Thoracic aorta (tissue), 2 donors: ENCODE measurements at regions not wholly inside any gene's neighbourhood (a gene's known extent, or its start where the extent isn't known, plus 50 kb on each side); places are given as distances from the start of the nearest gene placed in this dataset.

Source experiments
- ATAC-seq: fragments of 150-250 bp; one replicate; pipeline ENCODE4 v1.8.0; 2017; ENCODE audit warnings: low read depth; ENCODE audit not compliant: insufficient number of reproducible peaks, low FRiP score
- DNase-seq: peaks from one replicate; pipeline ENCODE4 v3.0.0-alpha.2; 2020; ENCODE audit warnings: low spot score
- H3K27ac ChIP-seq, 2 donors: fragments of 200-600 bp; sonication (generic); 1 replicate in 1 of 2; 2 replicates in 1 of 2; pipeline ENCODE4 v1.5.1; 2016; ENCODE audit warnings: mild to moderate bottlenecking in 2 of 2, moderate library complexity in 2 of 2
- H3K27me3 ChIP-seq: fragments of 200-600 bp; sonication (generic); replicated peaks from 2 replicates; pipeline ENCODE4 v1.6.0; 2016; ENCODE audit warnings: mild to moderate bottlenecking; ENCODE audit not compliant: insufficient read depth
- H3K36me3 ChIP-seq: fragments of 200-600 bp; sonication (generic); one replicate; pipeline ENCODE4 v1.5.1; 2016
- H3K4me1 ChIP-seq, 2 donors: fragments of 200-600 bp; sonication (generic); 1 replicate in 1 of 2; 2 replicates in 1 of 2; pipeline versions ENCODE4 v1.5.1 to v1.6.0; 2016; ENCODE audit warnings: low read depth in 2 of 2, mild to moderate bottlenecking in 1 of 2; ENCODE audit not compliant: control insufficient read depth in 1 of 2
- H3K4me3 ChIP-seq: fragments of 200-600 bp; sonication (generic); 2 replicates; pipeline ENCODE4 v1.5.1; 2016; ENCODE audit warnings: mild to moderate bottlenecking
- H3K9me3 ChIP-seq: fragments of 200-600 bp; sonication (generic); 2 replicates; pipeline ENCODE4 v1.5.1; 2016
- CTCF ChIP-seq: fragments of 200-600 bp; sonication (generic); IDR thresholded peaks from one replicate; pipeline ENCODE4 v1.5.1; 2019; ENCODE audit warnings: antibody characterized with exemption

DNA sequence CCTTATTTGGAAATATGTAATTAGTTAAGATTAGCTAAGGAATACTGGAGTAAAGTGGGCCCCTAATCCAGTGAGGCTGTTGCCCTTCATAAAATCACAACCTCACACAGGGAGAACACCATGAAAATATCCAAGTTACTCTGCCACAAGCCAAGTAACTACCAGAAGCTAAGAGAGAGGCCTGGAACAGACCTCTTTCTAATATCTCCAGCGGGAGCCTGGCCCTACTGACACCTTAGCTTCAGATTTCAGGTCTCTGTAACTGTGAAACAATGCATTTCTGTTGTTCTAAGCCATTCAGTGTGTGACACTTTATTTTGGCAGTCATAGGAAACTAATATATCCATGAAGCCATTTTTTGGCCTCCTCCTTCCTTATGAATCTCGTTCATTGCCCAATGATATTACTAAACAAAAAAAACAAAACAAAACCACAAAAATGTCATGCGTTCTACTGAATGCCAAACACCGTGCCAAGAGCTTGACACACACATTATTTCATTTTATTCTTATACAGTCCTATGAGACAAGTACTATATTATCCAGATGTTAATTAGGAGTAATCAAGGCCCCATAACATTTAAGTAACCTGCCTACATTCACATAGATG, 699.0 kb downstream of the MAT2B start:
- no peak for ATAC-seq
- Histone ChIP-seq H3K4me1 (no peaks in the 10 kb centered on the region), H3K9me3 (no peaks in the 10 kb centered on the region), H3K27ac (no peak overlapping the region), H3K36me3 (no peaks in the 10 kb centered on the region), H3K27me3 (no peaks in the 10 kb centered on the region), H3K4me3 (no peak overlapping the region)
- DNase-seq, result no peak
- no peak for TF ChIP-seq CTCF

DNA sequence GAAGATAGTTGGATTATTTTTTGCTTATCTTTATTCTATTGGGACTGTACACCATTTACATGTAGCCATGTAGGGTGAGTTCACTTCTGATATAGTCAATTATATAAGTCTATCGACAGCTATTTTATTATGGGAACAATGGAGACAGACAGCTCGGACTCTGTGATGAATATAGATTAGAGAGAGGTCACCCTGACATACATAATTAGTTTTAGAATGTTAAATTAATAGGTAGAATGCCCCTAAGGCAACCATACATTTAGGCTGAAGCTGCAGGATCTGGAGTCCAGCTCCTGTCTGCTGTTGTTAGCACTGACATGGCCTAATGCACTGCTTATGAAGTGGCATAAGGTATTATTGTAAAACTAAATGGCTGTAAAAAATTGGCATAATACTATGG, 700.8 kb downstream of the MAT2B start:
- no peak for TF ChIP-seq CTCF
- DNase-seq (no peak), ATAC-seq (no peak)
- H3K9me3 ChIP-seq, result no peaks in the 10 kb centered on the region
- no peaks in the 10 kb centered on the region for H3K27me3 ChIP-seq
- H3K27ac ChIP-seq, result no peak overlapping the region
- H3K36me3 ChIP-seq, result no peaks in the 10 kb centered on the region
- no peaks in the 10 kb centered on the region for H3K4me1 ChIP-seq
- H3K4me3 ChIP-seq, result no peak overlapping the region

DNA sequence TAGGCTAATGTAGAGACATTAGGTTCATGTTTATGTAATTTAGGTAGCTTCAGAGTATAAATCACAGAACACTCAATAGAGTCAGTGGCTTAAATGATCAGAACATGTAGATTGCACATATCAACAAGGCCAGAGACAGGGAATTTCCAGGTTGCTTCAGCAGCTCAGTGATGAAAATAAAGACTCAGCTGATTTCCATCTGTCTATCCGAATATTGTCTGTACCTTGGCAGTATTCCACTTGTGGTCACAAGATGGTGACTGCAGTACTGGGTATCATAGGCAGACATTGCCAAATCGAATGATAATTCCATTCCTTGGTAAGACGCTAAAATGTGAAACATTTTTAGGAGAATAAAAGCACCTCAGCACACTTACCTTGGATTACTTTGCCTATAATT, 702.2 kb downstream of the MAT2B start:
- ATAC-seq, result no peak
- no peak for DNase-seq
- TF ChIP-seq CTCF, result no peak
- Histone ChIP-seq H3K27me3 (no peaks in the 10 kb centered on the region), H3K9me3 (no peaks in the 10 kb centered on the region), H3K36me3 (no peaks in the 10 kb centered on the region), H3K4me1 (no peaks in the 10 kb centered on the region), H3K27ac (no peak overlapping the region), H3K4me3 (no peak overlapping the region)

DNA sequence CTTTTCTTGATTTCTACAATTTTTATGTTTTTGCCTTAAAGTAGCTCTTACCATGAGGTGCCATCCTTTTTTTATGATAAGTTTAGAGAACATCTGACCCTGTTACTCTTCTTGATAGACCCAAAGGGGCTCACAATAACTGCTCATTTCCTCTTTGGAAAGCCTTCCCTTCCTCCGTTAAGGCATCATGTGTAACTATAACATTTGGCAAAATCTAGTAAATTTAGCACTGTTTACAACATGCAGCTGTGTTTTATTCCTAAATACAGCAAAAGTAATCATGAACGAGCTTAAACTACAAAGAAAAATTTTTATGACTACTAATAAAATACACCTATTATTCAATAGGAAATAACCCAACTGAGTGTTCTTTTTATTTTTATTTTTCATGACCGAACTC, 705.1 kb downstream of the MAT2B start:
- no peaks in the 10 kb centered on the region for H3K4me1 ChIP-seq
- H3K27me3 ChIP-seq, result no peaks in the 10 kb centered on the region
- no peak overlapping the region for H3K27ac ChIP-seq
- H3K36me3 ChIP-seq, result no peaks in the 10 kb centered on the region
- H3K4me3 ChIP-seq, result no peak overlapping the region
- no peak for ATAC-seq
- no peak for DNase-seq
- no peak for TF ChIP-seq CTCF
- no peaks in the 10 kb centered on the region for H3K9me3 ChIP-seq

DNA sequence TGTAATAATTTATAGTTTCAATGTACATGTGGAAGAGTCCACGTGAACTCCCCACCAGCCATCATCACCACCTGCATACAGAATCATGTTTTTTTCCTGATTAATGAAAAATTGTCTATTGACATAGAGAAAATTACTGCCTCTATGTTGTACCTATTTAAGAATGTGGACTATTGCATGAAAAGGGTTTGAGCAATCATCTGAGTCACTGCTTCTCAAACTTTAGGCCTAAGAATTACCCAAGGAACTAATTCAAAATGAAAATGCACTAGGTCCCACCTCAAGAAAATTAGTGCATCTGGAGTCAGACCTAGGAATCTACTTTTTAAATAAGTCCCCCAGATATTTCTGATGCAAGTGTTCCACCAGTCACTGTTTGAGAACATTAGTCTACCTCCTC, 709.3 kb downstream of the MAT2B start:
- no peak overlapping the region for H3K4me3 ChIP-seq
- H3K9me3 ChIP-seq, result no peaks in the 10 kb centered on the region
- DNase-seq, result no peak
- H3K4me1 ChIP-seq, result no peaks in the 10 kb centered on the region
- no peak overlapping the region for H3K27ac ChIP-seq
- H3K27me3 ChIP-seq, result no peaks in the 10 kb centered on the region
- no peak for ATAC-seq
- no peaks in the 10 kb centered on the region for H3K36me3 ChIP-seq
- no peak for TF ChIP-seq CTCF
